T-cell (primary cell): ENCODE measurements at regions not wholly inside any gene's neighbourhood (a gene's known extent, or its start where the extent isn't known, plus 50 kb on each side); places are given as distances from the start of the nearest gene placed in this dataset.
"Not testable (repeated sequence)": the region's sequence is repeated elsewhere in the genome, so short reads cannot be mapped to it uniquely, and the experiment has no call there.

Source experiments
- ATAC-seq, 4 experiments: fragments of 200-7000 bp in 3 of 4; fragments of 150-1000 bp in 1 of 4; cut with Tn5 transposase; replicated peaks in 1 of 4; 1 replicate in 3 of 4; 2 replicates in 1 of 4; pipeline ENCODE4 v1.10.0; 2021; ENCODE audit warnings: moderate library complexity in 3 of 4, mild to moderate bottlenecking in 2 of 4, moderate number of reproducible peaks in 1 of 4
- CTCF ChIA-PET, 2 donors: fragments of 300-600 bp; sonication (Branson Sonifier 250); formaldehyde crosslinking; loops; one replicate each; lab custom pipeline; 2022; ENCODE audit warnings: antibody characterized with exemption in 2 of 2; lab: Charles Lee
- POLR2A ChIA-PET, 2 donors: fragments of 300-600 bp; sonication (Branson Sonifier 250); formaldehyde crosslinking; loops; one replicate each; lab custom pipeline; 2022; ENCODE audit warnings: antibody characterized with exemption in 2 of 2; lab: Charles Lee
- DNase-seq, 35 experiments: peaks; one replicate each; pipeline versions ENCODE4 v3.0.0 to v3.0.0-alpha.2; 2013 to 2023
- H3K27ac ChIP-seq: one replicate; pipeline ENCODE4 v1.5.1; 2013; ENCODE audit warnings: low read length
- H3K27me3 ChIP-seq, 2 experiments: replicated peaks in 1 of 2; 1 replicate in 1 of 2; 2 replicates in 1 of 2; pipeline versions ENCODE4 v1.6.1 to v1.7.0; 2013; ENCODE audit warnings: low read length in 1 of 2, mixed read lengths in 1 of 2; ENCODE audit not compliant: control insufficient read depth in 2 of 2, insufficient read depth in 2 of 2; ENCODE audit errors: extremely low read depth in 1 of 2
- H3K36me3 ChIP-seq, 2 donors: 1 replicate in 1 of 2; 2 replicates in 1 of 2; pipeline versions ENCODE4 v1.6.1 to v1.7.0; 2013; ENCODE audit warnings: low read length in 1 of 2; ENCODE audit not compliant: control insufficient read depth in 2 of 2, insufficient read depth in 1 of 2; ENCODE audit errors: extremely low read depth in 1 of 2
- H3K4me1 ChIP-seq, 2 experiments: 1 replicate in 1 of 2; 2 replicates in 1 of 2; pipeline versions ENCODE4 v1.6.1 to v1.7.0; 2013; ENCODE audit warnings: low read length in 2 of 2, mixed read lengths in 1 of 2; ENCODE audit not compliant: insufficient read depth in 2 of 2, control insufficient read depth in 1 of 2; ENCODE audit errors: extremely low read depth in 1 of 2
- H3K4me3 ChIP-seq, 2 donors: 1 replicate in 1 of 2; 2 replicates in 1 of 2; pipeline versions ENCODE4 v1.5.1 to v1.7.0; 2013; ENCODE audit warnings: mild to moderate bottlenecking in 2 of 2, low read length in 1 of 2, moderate library complexity in 1 of 2; ENCODE audit not compliant: control insufficient read depth in 1 of 2; ENCODE audit errors: extremely low read depth in 1 of 2
- H3K9me3 ChIP-seq: 2 replicates; pipeline ENCODE4 v1.7.0; 2013
- H3K27ac Mint-ChIP-seq, 2 donors: one replicate each; pipeline ENCODE4 v1.8.0; 2020 to 2021; ENCODE audit warnings: mild to moderate bottlenecking in 2 of 2, mixed read lengths in 2 of 2
- H3K27me3 Mint-ChIP-seq, 2 donors: one replicate each; pipeline ENCODE4 v1.8.0; 2021 to 2022; ENCODE audit warnings: mixed read lengths in 2 of 2
- H3K36me3 Mint-ChIP-seq: one replicate; pipeline ENCODE4 v1.8.0; 2021; ENCODE audit warnings: mixed read lengths
- H3K4me1 Mint-ChIP-seq, 3 donors: one replicate each; pipeline ENCODE4 v1.8.0; 2020 to 2022; ENCODE audit warnings: mixed read lengths in 3 of 3, mild to moderate bottlenecking in 1 of 3
- H3K4me3 Mint-ChIP-seq, 3 donors: one replicate each; pipeline ENCODE4 v1.8.0; 2020 to 2022; ENCODE audit warnings: mild to moderate bottlenecking in 3 of 3, mixed read lengths in 3 of 3, moderate library complexity in 3 of 3
- H3K9me3 Mint-ChIP-seq, 3 donors: one replicate each; pipeline ENCODE4 v1.8.0; 2020 to 2022; ENCODE audit warnings: mixed read lengths in 3 of 3
- WGBS: methylation state at CpG from one replicate; pipeline ENCODE4 v1.1.5; 2013; ENCODE audit warnings: missing lambda C conversion rate; ENCODE audit not compliant: insufficient coverage; 5-methylcytosine and 5-hydroxymethylcytosine counted together

GRCh38 chr11:129710423-129710822 lies 105.2 kb upstream of the TMEM45B start:
- Mint-ChIP-seq H3K4me3 (no peak overlapping the region), H3K27ac (no peak overlapping the region), H3K27me3 (peaks cover 4 to 18% of the 10 kb centered on the region in 2 donors), H3K4me1 (no peaks in the 10 kb centered on the region), H3K36me3 (peaks cover 10% of the 10 kb centered on the region), H3K9me3 (peaks cover 0 to 4% (median 0%) of the 10 kb centered on the region in 3 donors)
- 57% methylated on average over 1 of the region's 2 CpGs for WGBS
- no peak for DNase-seq
- Histone ChIP-seq H3K27me3 (peaks cover 0 to 10% of the 10 kb centered on the region in 2 experiments), H3K36me3 (no peaks in the 10 kb centered on the region), H3K27ac (no peak overlapping the region), H3K4me3 (no peak overlapping the region), H3K4me1 (no peaks in the 10 kb centered on the region), H3K9me3 (no peaks in the 10 kb centered on the region)
- POLR2A ChIA-PET, result no interaction called here
- no peak for ATAC-seq
- CTCF ChIA-PET, result no interaction called here

- Histone ChIP-seq H3K27ac (no peak overlapping the region), H3K4me3 (no peak overlapping the region), H3K27me3 (peaks cover 0 to 10% of the 10 kb centered on the region in 2 experiments), H3K36me3 (no peaks in the 10 kb centered on the region), H3K9me3 (no peaks in the 10 kb centered on the region), H3K4me1 (no peaks in the 10 kb centered on the region)
- ATAC-seq, result no peak
- Mint-ChIP-seq H3K27me3 (peaks cover 4 to 12% of the 10 kb centered on the region in 2 donors), H3K4me1 (no peaks in the 10 kb centered on the region), H3K27ac (no peak overlapping the region), H3K9me3 (peaks cover 0 to 4% (median 0%) of the 10 kb centered on the region in 3 donors), H3K36me3 (peaks cover 11% of the 10 kb centered on the region), H3K4me3 (no peak overlapping the region)
- ChIA-PET CTCF (no interaction called here), POLR2A (no interaction called here)
- WGBS, result no CpG with 5 or more reads among the region's 3 CpGs
- no peak for DNase-seq
These were observed 103.9 kb upstream of the TMEM45B start for GRCh38 chr11:129711760-129712159.

GRCh38 chr11:129712486-129713240 lies 103.0 kb upstream of the TMEM45B start:
- H3K27ac Mint-ChIP-seq, result not testable (repeated sequence)
- 84% methylated on average over 25 of the region's 25 CpGs for WGBS

GRCh38 chr11:129719037-129719436 lies 96.6 kb upstream of the TMEM45B start:
- H3K27me3 ChIP-seq, result peaks cover 0 to 5% of the 10 kb centered on the region in 2 experiments
- no peaks in the 10 kb centered on the region for H3K9me3 Mint-ChIP-seq
- ChIA-PET POLR2A (interaction anchor here in 1 of 2 donors (0.6 kb wide), 1 partner anchor 8 kb away, joined by 4 read pairs; no protein-coding TSS in a partner anchor), CTCF (no interaction called here)
- DNase-seq (no peak), ATAC-seq (no peak)
- no peak overlapping the region for H3K4me3 Mint-ChIP-seq
- no peak overlapping the region for H3K4me3 ChIP-seq
- H3K27ac Mint-ChIP-seq, result no peak overlapping the region
- H3K27ac ChIP-seq, result no peak overlapping the region
- peaks cover 0 to 3% of the 10 kb centered on the region in 2 experiments for H3K4me1 ChIP-seq
- peaks cover 11 to 16% (median 12%) of the 10 kb centered on the region in 3 donors for H3K4me1 Mint-ChIP-seq
- no peaks in the 10 kb centered on the region for H3K9me3 ChIP-seq
- H3K36me3 ChIP-seq, result no peaks in the 10 kb centered on the region
- peaks cover 3% of the 10 kb centered on the region for H3K36me3 Mint-ChIP-seq
- WGBS, result 86% methylated on average over 1 of the region's 3 CpGs
- peaks cover 2 to 4% of the 10 kb centered on the region in 2 donors for H3K27me3 Mint-ChIP-seq

More at GRCh38 chr11:129712486-129713240, 103.0 kb upstream of the TMEM45B start:
- H3K4me3 ChIP-seq, H3K27me3 ChIP-seq, H3K4me1 ChIP-seq, H3K36me3 ChIP-seq, ATAC-seq, H3K9me3 ChIP-seq, H3K27ac ChIP-seq, H3K9me3 Mint-ChIP-seq, CTCF ChIA-PET, H3K4me1 Mint-ChIP-seq, DNase-seq, H3K4me3 Mint-ChIP-seq, POLR2A ChIA-PET: not testable (repeated sequence)
- Mint-ChIP-seq H3K27me3 (peaks cover 4 to 12% of the 10 kb centered on the region in 2 donors), H3K36me3 (peaks cover 11% of the 10 kb centered on the region)

- Histone ChIP-seq H3K4me3 (no peak overlapping the region), H3K27me3 (peaks cover 0 to 5% of the 10 kb centered on the region in 2 experiments), H3K36me3 (no peaks in the 10 kb centered on the region), H3K9me3 (no peaks in the 10 kb centered on the region), H3K4me1 (peaks cover 0 to 3% of the 10 kb centered on the region in 2 experiments), H3K27ac (no peak overlapping the region)
- CTCF ChIA-PET, result no interaction called here
- POLR2A ChIA-PET, result no interaction called here
- Mint-ChIP-seq H3K27ac (no peak overlapping the region), H3K4me3 (no peak overlapping the region), H3K36me3 (peaks cover 3% of the 10 kb centered on the region), H3K4me1 (peaks cover 11 to 18% (median 14%) of the 10 kb centered on the region in 3 donors), H3K27me3 (peaks cover 0 to 2% of the 10 kb centered on the region in 2 donors), H3K9me3 (no peaks in the 10 kb centered on the region)
- no peak for ATAC-seq
- WGBS, result 57% methylated on average over 1 of the region's 4 CpGs
- DNase-seq, result no peak
These were observed 95.5 kb upstream of the TMEM45B start for GRCh38 chr11:129720156-129720555.

GRCh38 chr11:129720994-129721393 lies 94.7 kb upstream of the TMEM45B start:
- Histone ChIP-seq H3K36me3 (no peaks in the 10 kb centered on the region), H3K9me3 (no peaks in the 10 kb centered on the region), H3K4me3 (no peak overlapping the region), H3K27ac (no peak overlapping the region), H3K27me3 (peaks cover 0 to 5% of the 10 kb centered on the region in 2 experiments), H3K4me1 (peaks cover 0 to 3% of the 10 kb centered on the region in 2 experiments)
- H3K4me3 Mint-ChIP-seq, result no peak overlapping the region
- WGBS, result 76% methylated on average over 5 of the region's 11 CpGs
- no peak for DNase-seq
- no peaks in the 10 kb centered on the region for H3K9me3 Mint-ChIP-seq
- no peak for ATAC-seq
- no peak overlapping the region for H3K27ac Mint-ChIP-seq
- H3K4me1 Mint-ChIP-seq, result peaks cover 11 to 18% (median 14%) of the 10 kb centered on the region in 3 donors
- ChIA-PET POLR2A (no interaction called here), CTCF (no interaction called here)
- H3K36me3 Mint-ChIP-seq, result peaks cover 7% of the 10 kb centered on the region
- no peaks in the 10 kb centered on the region for H3K27me3 Mint-ChIP-seq
